ENCODE measurements at regions not wholly inside any gene's neighbourhood (a gene's known extent, or its start where the extent isn't known, plus 50 kb on each side); places are given as distances from the start of the nearest gene placed in this dataset.

DNA sequence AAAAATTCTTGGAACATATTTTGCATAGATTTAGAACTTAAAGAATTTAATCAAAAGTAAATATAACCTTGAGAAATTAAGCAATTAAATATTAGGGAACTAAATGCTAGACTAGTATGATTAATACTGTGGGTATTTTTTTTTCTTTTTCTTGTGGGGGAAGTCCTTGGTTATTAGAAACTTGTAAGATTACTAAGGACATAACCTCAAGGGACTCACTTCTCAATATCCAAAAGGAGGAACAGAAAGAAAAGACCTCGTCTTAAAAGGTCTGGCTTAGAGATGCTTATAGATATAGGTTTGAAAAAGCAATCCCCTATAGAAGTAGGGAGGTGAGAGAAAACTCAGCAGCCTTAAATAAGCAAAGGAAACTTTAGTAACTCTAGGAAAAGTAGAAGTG is 368.5 kb downstream of the INSC start:
- TF ChIP-seq, protein P1, sequence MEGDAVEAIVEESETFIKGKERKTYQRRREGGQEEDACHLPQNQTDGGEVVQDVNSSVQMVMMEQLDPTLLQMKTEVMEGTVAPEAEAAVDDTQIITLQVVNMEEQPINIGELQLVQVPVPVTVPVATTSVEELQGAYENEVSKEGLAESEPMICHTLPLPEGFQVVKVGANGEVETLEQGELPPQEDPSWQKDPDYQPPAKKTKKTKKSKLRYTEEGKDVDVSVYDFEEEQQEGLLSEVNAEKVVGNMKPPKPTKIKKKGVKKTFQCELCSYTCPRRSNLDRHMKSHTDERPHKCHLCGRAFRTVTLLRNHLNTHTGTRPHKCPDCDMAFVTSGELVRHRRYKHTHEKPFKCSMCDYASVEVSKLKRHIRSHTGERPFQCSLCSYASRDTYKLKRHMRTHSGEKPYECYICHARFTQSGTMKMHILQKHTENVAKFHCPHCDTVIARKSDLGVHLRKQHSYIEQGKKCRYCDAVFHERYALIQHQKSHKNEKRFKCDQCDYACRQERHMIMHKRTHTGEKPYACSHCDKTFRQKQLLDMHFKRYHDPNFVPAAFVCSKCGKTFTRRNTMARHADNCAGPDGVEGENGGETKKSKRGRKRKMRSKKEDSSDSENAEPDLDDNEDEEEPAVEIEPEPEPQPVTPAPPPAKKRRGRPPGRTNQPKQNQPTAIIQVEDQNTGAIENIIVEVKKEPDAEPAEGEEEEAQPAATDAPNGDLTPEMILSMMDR (conservative IDR thresholded peaks at IDR 0.05; ENCODE audit: low read depth, low read length), result no peak
- TF ChIP-seq EZH2 (IDR thresholded peaks at IDR 0.05; ENCODE audit: borderline replicate concordance, low read depth, low read length, poor library complexity, severe bottlenecking), result no peak
